ENCODE measurements at regions not wholly inside any gene's neighbourhood (a gene's known extent, or its start where the extent isn't known, plus 50 kb on each side); places are given as distances from the start of the nearest gene placed in this dataset.

GRCh38 chr2:217597681-217598080 lies 405.1 kb downstream of the TNS1 start:
- Histone ChIP-seq H3K36me3 (ENCODE audit: insufficient read depth, low read length) (no peaks in the 10 kb centered on the region), H3K27ac (ENCODE audit: low read depth, low read length) (no peak overlapping the region), H3K9ac (ENCODE audit: low read length) (no peak overlapping the region), H2AFZ (ENCODE audit: low read depth, low read length) (no peak overlapping the region), H3K9me3 (ENCODE audit: insufficient read depth, low read depth, low read length) (no peaks in the 10 kb centered on the region), H3K4me2 (ENCODE audit: low read length) (no peak overlapping the region), H3K4me1 (ENCODE audit: insufficient read depth, low read length) (no peaks in the 10 kb centered on the region), H4K20me1 (ENCODE audit: insufficient read depth, low read length) (no peaks in the 10 kb centered on the region), H3K27me3 (ENCODE audit: insufficient read depth, low read length) (peaks cover 29% of the 10 kb centered on the region), H3K79me2 (ENCODE audit: insufficient read depth, low read length) (no peaks in the 10 kb centered on the region), H3K4me3 (ENCODE audit: insufficient read depth, low read depth, low read length) (no peak overlapping the region)
- Mint-ChIP-seq H3K4me3 (ENCODE audit: unreplicated experiment) (no peak overlapping the region), H3K4me1 (ENCODE audit: low read depth, unreplicated experiment) (peaks cover 19% of the 10 kb centered on the region), H3K36me3 (ENCODE audit: low read depth, unreplicated experiment) (peaks cover 5% of the 10 kb centered on the region), H3K27ac (ENCODE audit: unreplicated experiment) (no peak overlapping the region), H3K27me3 (ENCODE audit: low read depth, unreplicated experiment) (peaks cover 6% of the 10 kb centered on the region), H3K9me3 (ENCODE audit: unreplicated experiment) (peaks cover 1% of the 10 kb centered on the region)
- DNase-seq (ENCODE audit: low read depth) (no peak), FAIRE-seq (no peak)
- TF ChIP-seq EZH2 (IDR thresholded peaks at IDR 0.05; ENCODE audit: insufficient read depth, low read length) (no peak), CTCF (IDR thresholded peaks at IDR 0.05; ENCODE audit: insufficient read depth, low read depth, low read length) (no peak)

DNA sequence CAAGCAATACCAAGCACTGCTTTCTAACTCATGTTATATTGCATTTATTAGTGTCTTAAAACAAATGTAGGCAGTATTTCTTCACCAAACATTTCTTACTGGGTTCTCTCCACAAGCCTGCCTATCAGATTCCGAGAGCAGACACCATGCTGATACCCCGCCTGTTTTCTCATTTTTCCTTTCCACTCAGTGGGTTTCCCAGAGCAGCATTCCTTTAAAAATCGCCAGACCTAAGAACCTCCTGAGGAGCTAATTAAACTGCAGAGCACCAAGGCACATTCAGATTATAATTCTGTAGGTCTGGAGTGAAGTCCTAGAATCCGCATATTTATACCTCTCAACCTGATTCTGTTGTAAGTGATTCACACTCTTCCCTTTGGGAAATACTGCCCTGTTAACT lies 405.6 kb downstream of the TNS1 start:
- Mint-ChIP-seq H3K36me3 (ENCODE audit: low read depth, unreplicated experiment) (peaks cover 5% of the 10 kb centered on the region), H3K4me1 (ENCODE audit: low read depth, unreplicated experiment) (peaks cover 19% of the 10 kb centered on the region), H3K27ac (ENCODE audit: unreplicated experiment) (no peak overlapping the region), H3K27me3 (ENCODE audit: low read depth, unreplicated experiment) (peaks cover 6% of the 10 kb centered on the region), H3K9me3 (ENCODE audit: unreplicated experiment) (peaks cover 1% of the 10 kb centered on the region), H3K4me3 (ENCODE audit: unreplicated experiment) (no peak overlapping the region)
- peaks cover 29% of the 10 kb centered on the region for H3K27me3 ChIP-seq (ENCODE audit: insufficient read depth, low read length)
- no peaks in the 10 kb centered on the region for H3K36me3 ChIP-seq (ENCODE audit: insufficient read depth, low read length)
- no peaks in the 10 kb centered on the region for H3K4me1 ChIP-seq (ENCODE audit: insufficient read depth, low read length)
- H3K79me2 ChIP-seq (ENCODE audit: insufficient read depth, low read length), result no peaks in the 10 kb centered on the region
- no peak overlapping the region for H3K9ac ChIP-seq (ENCODE audit: low read length)
- H4K20me1 ChIP-seq (ENCODE audit: insufficient read depth, low read length), result no peaks in the 10 kb centered on the region
- no peak overlapping the region for H3K27ac ChIP-seq (ENCODE audit: low read depth, low read length)
- H3K4me3 ChIP-seq (ENCODE audit: insufficient read depth, low read depth, low read length), result no peak overlapping the region
- FAIRE-seq, result no peak
- no peak for DNase-seq (ENCODE audit: low read depth)
- H2AFZ ChIP-seq (ENCODE audit: low read depth, low read length), result no peak overlapping the region
- H3K9me3 ChIP-seq (ENCODE audit: insufficient read depth, low read depth, low read length), result no peaks in the 10 kb centered on the region
- no peak overlapping the region for H3K4me2 ChIP-seq (ENCODE audit: low read length)
- TF ChIP-seq EZH2 (IDR thresholded peaks at IDR 0.05; ENCODE audit: insufficient read depth, low read length) (no peak), CTCF (IDR thresholded peaks at IDR 0.05; ENCODE audit: insufficient read depth, low read depth, low read length) (no peak)

GRCh38 chr2:217593732-217594131 lies 409.1 kb downstream of the TNS1 start:
- DNase-seq (ENCODE audit: low read depth), result no peak
- Histone ChIP-seq H2AFZ (ENCODE audit: low read depth, low read length) (no peak overlapping the region), H3K27me3 (ENCODE audit: insufficient read depth, low read length) (peaks cover 16% of the 10 kb centered on the region), H3K36me3 (ENCODE audit: insufficient read depth, low read length) (no peaks in the 10 kb centered on the region), H3K27ac (ENCODE audit: low read depth, low read length) (no peak overlapping the region), H3K79me2 (ENCODE audit: insufficient read depth, low read length) (no peaks in the 10 kb centered on the region), H4K20me1 (ENCODE audit: insufficient read depth, low read length) (no peaks in the 10 kb centered on the region), H3K4me3 (ENCODE audit: insufficient read depth, low read depth, low read length) (no peak overlapping the region), H3K9ac (ENCODE audit: low read length) (no peak overlapping the region), H3K9me3 (ENCODE audit: insufficient read depth, low read depth, low read length) (no peaks in the 10 kb centered on the region), H3K4me2 (ENCODE audit: low read length) (no peak overlapping the region), H3K4me1 (ENCODE audit: insufficient read depth, low read length) (no peaks in the 10 kb centered on the region)
- peaks cover 3% of the 10 kb centered on the region for H3K9me3 Mint-ChIP-seq (ENCODE audit: unreplicated experiment)
- peaks cover 4% of the 10 kb centered on the region for H3K27me3 Mint-ChIP-seq (ENCODE audit: low read depth, unreplicated experiment)
- H3K4me3 Mint-ChIP-seq (ENCODE audit: unreplicated experiment), result no peak overlapping the region
- H3K36me3 Mint-ChIP-seq (ENCODE audit: low read depth, unreplicated experiment), result peaks cover 3% of the 10 kb centered on the region
- H3K27ac Mint-ChIP-seq (ENCODE audit: unreplicated experiment), result no peak overlapping the region
- no peak for TF ChIP-seq EZH2 (IDR thresholded peaks at IDR 0.05; ENCODE audit: insufficient read depth, low read length)
- no peak for TF ChIP-seq CTCF (IDR thresholded peaks at IDR 0.05; ENCODE audit: insufficient read depth, low read depth, low read length)
- H3K4me1 Mint-ChIP-seq (ENCODE audit: low read depth, unreplicated experiment), result peaks cover 16% of the 10 kb centered on the region
- no peak for FAIRE-seq
